PC-3 (cell line): ENCODE measurements at regions not wholly inside any gene's neighbourhood (a gene's known extent, or its start where the extent isn't known, plus 50 kb on each side); places are given as distances from the start of the nearest gene placed in this dataset.

Source experiments
- ATAC-seq: fragments of 200-7000 bp; cut with Tn5 transposase; 2 replicates; pipeline ENCODE4 v1.9.1; 2020; ENCODE audit warnings: mild to moderate bottlenecking, moderate library complexity
- BruUV-seq: library from RNA; stranded (reverse); fragments of 400-500 nt; replicated peaks from 2 replicates; lab custom pipeline; 2021; lab: Mats Ljungman, UMichigan
- CTCF ChIA-PET: fragments of 300-600 bp; sonication (Branson Sonifier 250); formaldehyde crosslinking; loops from one replicate; lab custom pipeline; 2022; ENCODE audit warnings: antibody characterized with exemption; lab: Charles Lee
- POLR2A ChIA-PET: fragments of 300-600 bp; sonication (Branson Sonifier 250); formaldehyde crosslinking; loops from one replicate; lab custom pipeline; 2022; ENCODE audit warnings: antibody characterized with exemption; ENCODE audit not compliant: unreplicated experiment; lab: Charles Lee
- DNase-seq: peaks from one replicate; pipeline ENCODE4 v3.0.0-alpha.2; 2015
- H2AFZ ChIP-seq: fragments of 300-600 bp; sonication (generic); 2 replicates; pipeline ENCODE4 v1.6.0; 2016; ENCODE audit warnings: antibody characterized with exemption, low read length
- H3F3A ChIP-seq: fragments of 300-600 bp; sonication (generic); one replicate; pipeline ENCODE4 v1.6.0; 2017; ENCODE audit warnings: antibody characterized with exemption, low read length, control low read depth, mild to moderate bottlenecking; ENCODE audit not compliant: unreplicated experiment
- H3K27ac ChIP-seq: fragments of 300-600 bp; sonication (generic); 2 replicates; pipeline ENCODE4 v1.5.1; 2016; ENCODE audit warnings: mild to moderate bottlenecking, low read length
- H3K27me3 ChIP-seq: fragments of 300-600 bp; sonication (generic); 2 replicates; pipeline ENCODE4 v1.6.1; 2016; ENCODE audit warnings: low read length, mixed read lengths
- H3K36me3 ChIP-seq: fragments of 300-600 bp; sonication (generic); 2 replicates; pipeline ENCODE4 v1.6.1; 2016; ENCODE audit warnings: low read depth, mixed run types, low read length, mixed read lengths
- H3K4me1 ChIP-seq: fragments of 300-600 bp; sonication (generic); 2 replicates; pipeline ENCODE4 v1.5.1; 2016; ENCODE audit warnings: low read length; ENCODE audit not compliant: insufficient read depth
- H3K4me2 ChIP-seq: fragments of 300-600 bp; sonication (generic); 2 replicates; pipeline ENCODE4 v1.6.0; 2016; ENCODE audit warnings: low read length
- H3K4me3 ChIP-seq: fragments of 300-600 bp; sonication (generic); 2 replicates; pipeline ENCODE4 v1.5.1; 2016; ENCODE audit warnings: mild to moderate bottlenecking, low read length, mixed read lengths
- H3K79me2 ChIP-seq: fragments of 300-600 bp; sonication (generic); 2 replicates; pipeline ENCODE4 v1.6.1; 2017; ENCODE audit warnings: low read length, mixed read lengths
- H3K9ac ChIP-seq: fragments of 300-600 bp; sonication (generic); 2 replicates; pipeline ENCODE4 v1.6.0; 2016; ENCODE audit warnings: mild to moderate bottlenecking, low read length
- H3K9me2 ChIP-seq: fragments of 300-600 bp; sonication (generic); replicated peaks from 2 replicates; pipeline ENCODE4 v1.6.1; 2016; ENCODE audit warnings: mixed run types, low read length, mixed read lengths
- H3K9me3 ChIP-seq: fragments of 300-600 bp; sonication (generic); 2 replicates; pipeline ENCODE4 v1.6.1; 2016; ENCODE audit warnings: low read length, mixed read lengths
- H4K20me1 ChIP-seq: fragments of 300-600 bp; sonication (generic); 2 replicates; pipeline ENCODE4 v1.6.1; 2016; ENCODE audit warnings: low read length, mixed read lengths
- EZH2 ChIP-seq: fragments of 300-600 bp; sonication (generic); IDR thresholded peaks from one replicate; pipeline ENCODE4 v1.6.1; 2017; ENCODE audit warnings: antibody characterized with exemption, mild to moderate bottlenecking, low read length; ENCODE audit not compliant: unreplicated experiment
- EZH2phosphoT487 ChIP-seq: fragments of 300-600 bp; sonication (generic); IDR thresholded peaks from 2 replicates; pipeline ENCODE4 v1.6.1; 2018; ENCODE audit warnings: mild to moderate bottlenecking, antibody characterized with exemption, low read length, borderline replicate concordance
- intact Hi-C: fragments of 100-400 bp; cut with micrococcal nuclease; formaldehyde crosslinking; loops from 2 replicates; pipeline ENCODE4 v1.9.0; 2023
- TF ChIP-seq, protein P1 (sequence below): fragments of 300-600 bp; sonication (generic); conservative IDR thresholded peaks from 2 replicates; pipeline ENCODE4 v1.5.1; 2017; ENCODE audit warnings: antibody characterized with exemption, low read depth, mild to moderate bottlenecking, low read length

DNA sequence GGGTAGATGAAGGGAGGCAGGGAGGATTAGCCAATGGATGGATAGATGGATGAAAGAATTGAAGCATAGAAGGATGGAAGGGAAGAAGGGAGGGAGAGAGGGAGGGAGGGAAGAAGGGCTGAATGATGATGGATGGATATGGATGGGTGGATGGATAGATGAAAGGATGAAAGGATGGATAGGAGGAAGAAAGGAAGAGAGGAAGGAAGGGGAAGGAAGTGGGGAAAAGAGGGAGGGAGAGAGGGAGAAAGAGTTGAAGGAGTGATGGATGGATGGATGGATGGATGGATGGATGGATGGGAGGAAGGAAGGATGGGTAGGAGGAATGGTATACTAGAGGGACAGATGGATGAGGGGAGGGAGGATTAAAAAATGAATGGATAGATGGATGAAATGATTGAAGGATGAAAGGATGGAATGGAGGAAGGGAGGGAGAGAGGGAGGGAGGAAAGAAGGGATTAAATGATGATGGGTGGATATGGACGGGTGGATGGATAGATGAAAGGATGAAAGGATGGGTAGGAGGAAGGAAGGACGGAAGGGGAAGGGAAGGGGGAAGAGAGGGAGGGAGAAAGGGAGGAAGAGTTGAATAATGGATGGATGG lies 145.9 kb downstream of the MN1 start:
- Histone ChIP-seq H3K4me2 (no peak overlapping the region), H3K4me3 (no peak overlapping the region), H4K20me1 (no peaks in the 10 kb centered on the region), H3K79me2 (no peaks in the 10 kb centered on the region), H3F3A (no peaks in the 10 kb centered on the region), H3K27ac (no peak overlapping the region), H3K36me3 (no peaks in the 10 kb centered on the region), H3K9ac (no peak overlapping the region), H3K9me2 (no peaks in the 10 kb centered on the region), H3K27me3 (no peaks in the 10 kb centered on the region), H3K9me3 (no peaks in the 10 kb centered on the region), H3K4me1 (no peaks in the 10 kb centered on the region), H2AFZ (no peak overlapping the region)
- no peak for TF ChIP-seq EZH2
- TF ChIP-seq EZH2phosphoT487, result no peak
- TF ChIP-seq, protein P1, sequence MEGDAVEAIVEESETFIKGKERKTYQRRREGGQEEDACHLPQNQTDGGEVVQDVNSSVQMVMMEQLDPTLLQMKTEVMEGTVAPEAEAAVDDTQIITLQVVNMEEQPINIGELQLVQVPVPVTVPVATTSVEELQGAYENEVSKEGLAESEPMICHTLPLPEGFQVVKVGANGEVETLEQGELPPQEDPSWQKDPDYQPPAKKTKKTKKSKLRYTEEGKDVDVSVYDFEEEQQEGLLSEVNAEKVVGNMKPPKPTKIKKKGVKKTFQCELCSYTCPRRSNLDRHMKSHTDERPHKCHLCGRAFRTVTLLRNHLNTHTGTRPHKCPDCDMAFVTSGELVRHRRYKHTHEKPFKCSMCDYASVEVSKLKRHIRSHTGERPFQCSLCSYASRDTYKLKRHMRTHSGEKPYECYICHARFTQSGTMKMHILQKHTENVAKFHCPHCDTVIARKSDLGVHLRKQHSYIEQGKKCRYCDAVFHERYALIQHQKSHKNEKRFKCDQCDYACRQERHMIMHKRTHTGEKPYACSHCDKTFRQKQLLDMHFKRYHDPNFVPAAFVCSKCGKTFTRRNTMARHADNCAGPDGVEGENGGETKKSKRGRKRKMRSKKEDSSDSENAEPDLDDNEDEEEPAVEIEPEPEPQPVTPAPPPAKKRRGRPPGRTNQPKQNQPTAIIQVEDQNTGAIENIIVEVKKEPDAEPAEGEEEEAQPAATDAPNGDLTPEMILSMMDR, result no peak
- ChIA-PET CTCF (no interaction called here), POLR2A (no interaction called here)
- no peak for ATAC-seq
- no TSS peak for BruUV-seq
- DNase-seq, result no peak
- intact Hi-C loops, result no loop called here

DNA sequence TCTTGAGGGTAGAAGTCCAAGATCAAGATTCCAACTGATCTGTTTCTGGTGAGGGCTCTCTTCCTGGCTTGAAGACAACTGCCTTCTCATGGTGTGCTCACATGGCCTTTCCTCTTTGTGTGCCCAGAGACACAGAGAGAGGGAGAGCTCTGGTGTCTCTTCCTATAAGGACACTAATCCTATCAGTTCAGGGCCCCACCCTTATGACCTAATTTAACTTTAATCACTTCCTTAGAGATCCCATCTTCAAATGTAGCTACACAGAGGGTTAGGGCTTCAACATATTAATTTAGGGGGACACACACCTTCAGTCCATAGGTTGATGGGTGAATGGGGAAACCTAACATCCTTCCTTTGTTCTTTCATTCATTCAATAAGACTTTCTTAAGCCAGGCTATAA lies 144.6 kb downstream of the MN1 start:
- ChIA-PET CTCF (no interaction called here), POLR2A (no interaction called here)
- TF ChIP-seq, protein P1, result no peak
- no peak for TF ChIP-seq EZH2
- no peak for TF ChIP-seq EZH2phosphoT487
- Histone ChIP-seq H3K36me3 (no peaks in the 10 kb centered on the region), H3K4me1 (no peaks in the 10 kb centered on the region), H3K4me3 (no peak overlapping the region), H2AFZ (no peak overlapping the region), H3K9ac (no peak overlapping the region), H4K20me1 (no peaks in the 10 kb centered on the region), H3F3A (no peaks in the 10 kb centered on the region), H3K9me3 (no peaks in the 10 kb centered on the region), H3K9me2 (no peaks in the 10 kb centered on the region), H3K4me2 (no peak overlapping the region), H3K79me2 (no peaks in the 10 kb centered on the region), H3K27ac (no peak overlapping the region), H3K27me3 (no peaks in the 10 kb centered on the region)
- intact Hi-C loops, result no loop called here
- ATAC-seq (no peak), DNase-seq (no peak)
- BruUV-seq, result no TSS peak

DNA sequence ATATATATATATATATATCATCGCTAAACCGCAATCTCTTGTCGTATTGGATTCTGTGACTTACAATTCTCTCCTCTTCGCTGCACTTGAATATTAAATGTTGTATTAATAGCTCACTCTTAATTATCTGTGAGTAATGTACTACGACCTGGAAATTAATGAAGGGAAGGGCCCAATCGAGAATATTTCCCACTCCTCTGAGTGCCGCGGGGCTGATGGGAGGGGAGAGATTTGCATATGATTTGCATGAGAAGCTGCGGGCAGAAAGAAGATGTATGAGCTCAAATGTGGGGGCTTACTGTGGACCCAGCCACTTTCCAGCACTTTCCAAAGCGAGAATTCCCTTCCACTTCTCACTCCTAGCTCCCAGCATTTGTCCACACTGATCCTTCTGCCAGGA lies 141.2 kb downstream of the MN1 start:
- Histone ChIP-seq H3K27me3 (no peaks in the 10 kb centered on the region), H3K4me3 (no peak overlapping the region), H3K9ac (no peak overlapping the region), H3K4me1 (peaks cover 11% of the 10 kb centered on the region), H2AFZ (no peak overlapping the region), H3K4me2 (no peak overlapping the region), H3F3A (no peaks in the 10 kb centered on the region), H3K9me2 (no peaks in the 10 kb centered on the region), H4K20me1 (no peaks in the 10 kb centered on the region), H3K27ac (no peak overlapping the region), H3K9me3 (no peaks in the 10 kb centered on the region), H3K79me2 (no peaks in the 10 kb centered on the region), H3K36me3 (no peaks in the 10 kb centered on the region)
- no TSS peak for BruUV-seq
- ChIA-PET POLR2A (no interaction called here), CTCF (no interaction called here)
- no peak for DNase-seq
- intact Hi-C loops, result no loop called here
- no peak for ATAC-seq
- no peak for TF ChIP-seq EZH2
- TF ChIP-seq EZH2phosphoT487, result no peak
- TF ChIP-seq, protein P1, result no peak
